Lung (tissue), 11 donors: ENCODE measurements at regions not wholly inside any gene's neighbourhood (a gene's known extent, or its start where the extent isn't known, plus 50 kb on each side); places are given as distances from the start of the nearest gene placed in this dataset.
A peak's percentile ranks its signal among the peaks of the same experiment; 100 is the strongest.

Experiments
- ATAC-seq: fragments of 200-7000 bp; cut with Tn5 transposase; one replicate; pipeline ENCODE4 v1.9.1; 2020; ENCODE audit warnings: moderate number of reproducible peaks; ENCODE audit not compliant: insufficient read depth, low FRiP score
- DNase-seq, 3 donors: peaks; one replicate each; pipeline ENCODE4 v3.0.0-alpha.2; 2013 to 2017
- H3K27ac ChIP-seq, 2 donors: one replicate each; pipeline ENCODE4 v1.5.1; 2013; ENCODE audit warnings: mild to moderate bottlenecking in 2 of 2, moderate library complexity in 2 of 2, control low read depth in 1 of 2, inconsistent platforms in 1 of 2, low read depth in 1 of 2, low read length in 1 of 2
- H3K27me3 ChIP-seq, 3 donors: one replicate each; pipeline ENCODE4 v1.5.1; 2013; ENCODE audit warnings: low read length in 2 of 3; ENCODE audit not compliant: control insufficient read depth in 3 of 3, insufficient read depth in 3 of 3
- H3K36me3 ChIP-seq, 4 donors: one replicate each; pipeline ENCODE4 v1.5.1; 2013; ENCODE audit warnings: low read length in 4 of 4, mild to moderate bottlenecking in 1 of 4, moderate library complexity in 1 of 4; ENCODE audit not compliant: control insufficient read depth in 4 of 4, insufficient read depth in 4 of 4
- H3K4me1 ChIP-seq, 5 donors: one replicate each; pipeline ENCODE4 v1.5.1; 2013; ENCODE audit warnings: low read length in 5 of 5, mild to moderate bottlenecking in 2 of 5, moderate library complexity in 1 of 5; ENCODE audit not compliant: control insufficient read depth in 5 of 5, insufficient read depth in 5 of 5
- H3K4me3 ChIP-seq: one replicate; pipeline ENCODE4 v1.5.1; 2013; ENCODE audit warnings: mild to moderate bottlenecking, control low read depth, moderate library complexity
- H3K9ac ChIP-seq, 2 donors: one replicate each; pipeline ENCODE4 v1.5.1; 2013; ENCODE audit warnings: low read length in 2 of 2, control low read depth in 1 of 2; ENCODE audit not compliant: insufficient read depth in 1 of 2
- H3K9me3 ChIP-seq, 4 donors: one replicate each; pipeline ENCODE4 v1.5.1; 2013; ENCODE audit warnings: low read length in 3 of 4, mild to moderate bottlenecking in 1 of 4, moderate library complexity in 1 of 4; ENCODE audit not compliant: control insufficient read depth in 4 of 4, insufficient read depth in 3 of 4
- CTCF ChIP-seq: IDR thresholded peaks from 2 replicates; pipeline ENCODE4 v1.5.1; 2012; ENCODE audit warnings: mild to moderate bottlenecking; ENCODE audit errors: control extremely low read depth, extremely low read depth
- WGBS, 2 donors: extraction: QIAGEN DNeasy Blood & Tissue Kit; methylation state at CpG; one replicate each; pipeline ENCODE4 v1.1.7; 2013; 5-methylcytosine and 5-hydroxymethylcytosine counted together
- donor health status: control.
- donor health status: control.
- donor health status: Bipolar disorder and iron deficiency.
- donor health status: healthy.
- donor health status: DM: yes; HTN: yes; CAD: no.

GRCh38 chr5:133831491-133832224 lies 136.8 kb downstream of the C5orf15 start:
- Histone ChIP-seq H3K27ac (no peak overlapping the region), H3K4me1 (no peaks in the 10 kb centered on the region), H3K36me3 (no peaks in the 10 kb centered on the region), H3K9me3 (peaks cover 0 to 5% (median 2%) of the 10 kb centered on the region in 4 donors), H3K4me3 (peak overlapping the region; percentile 6), H3K27me3 (peaks cover 0 to 3% (median 0%) of the 10 kb centered on the region in 3 donors), H3K9ac (no peak overlapping the region)
- no peak for TF ChIP-seq CTCF
- 70 to 82% methylated on average over 12 of the region's 12 CpGs for WGBS, 2 donors
- ATAC-seq: no peak
- no peak for DNase-seq

GRCh38 chr5:133830911-133831310 lies 137.5 kb downstream of the C5orf15 start:
- TF ChIP-seq CTCF: no peak
- ATAC-seq: no peak
- Histone ChIP-seq H3K36me3 (no peaks in the 10 kb centered on the region), H3K27ac (no peak overlapping the region), H3K4me1 (no peaks in the 10 kb centered on the region), H3K9ac (no peak overlapping the region), H3K9me3 (peaks cover 0 to 5% (median 2%) of the 10 kb centered on the region in 4 donors), H3K4me3 (no peak overlapping the region), H3K27me3 (peaks cover 0 to 3% (median 0%) of the 10 kb centered on the region in 3 donors)
- no peak for DNase-seq
- 92 to 94% methylated on average over 3 of the region's 3 CpGs for WGBS, 2 donors

- H3K4me1 ChIP-seq: no peaks in the 10 kb centered on the region
- no peak for TF ChIP-seq CTCF
- no peak overlapping the region for H3K27ac ChIP-seq
- no peak overlapping the region for H3K4me3 ChIP-seq
- no peak for ATAC-seq
- H3K27me3 ChIP-seq: peaks cover 0 to 3% (median 0%) of the 10 kb centered on the region in 3 donors
- peaks cover 0 to 5% (median under 1%) of the 10 kb centered on the region in 4 donors for H3K9me3 ChIP-seq
- no peak for DNase-seq
- no peak overlapping the region for H3K9ac ChIP-seq
- WGBS, 2 donors: 85 to 86% methylated on average over 3 of the region's 3 CpGs
- no peaks in the 10 kb centered on the region for H3K36me3 ChIP-seq
Measured at GRCh38 chr5:133830281-133830680, 138.1 kb downstream of the C5orf15 start.

GRCh38 chr5:133829786-133830185 lies 138.6 kb downstream of the C5orf15 start:
- 93 to 96% methylated on average over 3 of the region's 3 CpGs for WGBS, 2 donors

More at GRCh38 chr5:133829786-133830185, 138.6 kb downstream of the C5orf15 start:
- Histone ChIP-seq H3K36me3 (no peaks in the 10 kb centered on the region), H3K9me3 (peaks cover 0 to 5% (median 0%) of the 10 kb centered on the region in 4 donors), H3K4me1 (no peaks in the 10 kb centered on the region), H3K27ac (no peak overlapping the region), H3K27me3 (peaks cover 0 to 3% (median 0%) of the 10 kb centered on the region in 3 donors), H3K4me3 (no peak overlapping the region), H3K9ac (no peak overlapping the region)
- DNase-seq (no peak), ATAC-seq (no peak)
- TF ChIP-seq CTCF: no peak
